Suppressor macrophage treated with lipopolysaccharide for 4 hours (primary cell): ENCODE measurements at regions not wholly inside any gene's neighbourhood (a gene's known extent, or its start where the extent isn't known, plus 50 kb on each side); places are given as distances from the start of the nearest gene placed in this dataset.

ENCODE experiments used
- DNase-seq: peaks from one replicate; pipeline ENCODE4 v3.0.0-alpha.2; 2020

GRCh38 chr5:117255211-117256027 is 680.8 kb upstream of the SEMA6A start:
- DNase-seq = no peak

DNA sequence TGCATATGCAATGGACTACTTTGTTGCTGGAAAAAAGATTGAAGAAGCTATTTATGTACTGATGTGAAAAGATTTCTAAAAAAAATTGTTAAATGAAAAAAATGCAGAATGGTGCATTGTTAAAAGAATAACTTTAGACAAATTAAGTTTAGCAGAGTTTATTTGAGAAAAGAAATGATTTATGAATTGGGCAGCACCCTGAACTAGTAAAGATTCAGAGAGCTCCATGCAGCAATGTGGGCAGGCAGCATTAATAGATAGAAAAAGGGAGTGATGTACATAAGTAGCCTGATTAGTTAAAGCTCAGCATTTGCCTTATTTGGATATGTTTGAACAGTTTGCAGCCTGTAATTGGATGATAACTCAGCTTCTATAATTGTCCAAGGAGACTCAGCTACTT is 677.9 kb upstream of the SEMA6A start:
- no peak for DNase-seq

GRCh38 chr5:117249086-117249815 is 674.6 kb upstream of the SEMA6A start:
- no peak for DNase-seq

- DNase-seq = no peak
These were observed 671.8 kb upstream of the SEMA6A start for GRCh38 chr5:117246424-117246823.

GRCh38 chr5:117245130-117245529 is 670.5 kb upstream of the SEMA6A start:
- DNase-seq = no peak

DNA sequence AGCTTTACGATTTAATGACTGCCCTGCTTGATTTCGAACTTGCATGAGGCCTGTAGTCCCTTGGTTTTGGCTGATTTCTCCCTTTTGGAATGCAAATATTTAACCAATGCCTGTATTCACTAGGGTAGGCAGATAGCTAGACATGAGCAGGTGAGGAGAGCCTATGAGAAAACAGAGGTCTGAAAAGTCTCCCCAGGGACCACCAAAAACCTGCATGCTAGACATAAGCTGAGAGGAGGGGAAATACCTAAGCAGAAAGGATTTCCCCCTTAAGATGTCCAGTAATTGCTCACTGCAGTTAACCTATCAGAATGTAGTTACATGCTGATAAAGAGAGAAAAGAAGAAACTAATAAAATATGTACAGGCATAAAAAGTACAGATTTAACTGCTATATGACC is 667.4 kb upstream of the SEMA6A start:
- DNase-seq = no peak

GRCh38 chr5:117236941-117237340 is 662.3 kb upstream of the SEMA6A start:
- DNase-seq = no peak

- no peak for DNase-seq
These were observed 661.2 kb upstream of the SEMA6A start for GRCh38 chr5:117235786-117236185.

GRCh38 chr5:117230375-117230774 is 655.8 kb upstream of the SEMA6A start:
- no peak for DNase-seq

- DNase-seq = no peak
These were observed 646.1 kb upstream of the SEMA6A start for GRCh38 chr5:117220730-117221129.

GRCh38 chr5:117218789-117219188 is 644.2 kb upstream of the SEMA6A start:
- DNase-seq = no peak

DNA sequence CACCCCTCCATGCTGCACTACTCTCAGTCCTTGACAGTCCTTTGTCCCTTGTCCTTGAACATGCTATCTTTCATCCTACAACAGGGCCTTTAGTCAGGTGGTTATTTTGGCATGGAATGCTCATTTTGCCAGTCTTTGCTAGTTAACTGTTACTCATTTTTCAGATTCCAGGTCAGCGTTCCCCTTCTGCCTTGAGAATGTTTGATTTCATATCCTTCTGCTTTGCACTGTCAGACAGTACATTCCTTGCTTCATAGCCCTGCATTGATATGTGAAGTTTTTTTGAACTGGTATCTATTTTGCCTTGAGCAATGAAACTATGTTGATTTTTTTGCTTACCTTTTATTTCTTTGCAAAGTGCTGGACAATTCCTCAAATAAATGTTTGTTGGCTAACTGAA is 638.2 kb upstream of the SEMA6A start:
- no peak for DNase-seq

DNA sequence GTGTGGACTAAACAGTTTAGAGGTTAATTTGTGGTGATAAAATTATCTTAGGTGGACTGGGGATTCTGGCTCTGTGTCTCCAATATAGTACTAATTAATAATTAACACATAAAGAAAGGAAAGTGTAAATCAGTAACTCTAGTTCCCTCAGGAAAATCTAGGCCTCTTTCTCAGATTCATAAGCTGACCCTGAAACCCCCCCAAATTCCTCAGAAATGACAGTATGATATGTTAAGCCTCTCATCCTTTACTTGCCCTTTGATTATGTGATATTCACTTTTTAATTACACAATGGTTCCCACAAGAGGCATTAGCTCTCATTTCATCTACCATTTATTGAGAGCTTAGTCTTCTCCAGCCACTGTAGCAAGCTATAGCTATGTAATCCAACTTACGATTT is 636.2 kb upstream of the SEMA6A start:
- no peak for DNase-seq

- DNase-seq = no peak
These were observed 634.9 kb upstream of the SEMA6A start for GRCh38 chr5:117209479-117209878.

DNA sequence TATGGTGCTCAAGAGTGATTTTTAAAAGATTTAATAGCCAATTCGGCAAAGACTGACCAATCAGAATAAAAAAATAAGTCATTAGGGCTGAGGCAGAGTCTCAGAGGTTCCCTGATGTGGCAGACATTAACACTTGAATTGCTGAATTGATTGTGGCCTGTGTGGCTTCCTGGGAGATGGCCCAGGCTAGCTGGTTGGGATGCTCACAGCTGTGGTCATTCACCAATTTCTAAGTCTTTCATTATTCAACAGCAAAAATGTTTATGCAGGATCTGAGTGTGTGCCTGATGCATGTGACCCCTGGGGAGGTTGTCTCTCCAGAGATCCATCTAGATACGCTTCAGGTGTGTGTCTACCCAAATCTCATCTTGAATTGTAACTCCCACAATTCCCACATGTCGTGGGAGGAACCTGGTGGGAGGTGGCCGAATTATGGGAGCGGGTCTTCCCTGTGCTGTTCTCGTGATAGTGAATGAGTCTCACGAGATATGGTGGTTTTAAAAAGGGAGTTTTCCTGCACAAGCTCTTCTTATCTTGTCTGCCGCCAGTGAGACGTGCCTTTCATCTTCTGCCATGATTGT is 632.6 kb upstream of the SEMA6A start:
- DNase-seq = no peak

DNA sequence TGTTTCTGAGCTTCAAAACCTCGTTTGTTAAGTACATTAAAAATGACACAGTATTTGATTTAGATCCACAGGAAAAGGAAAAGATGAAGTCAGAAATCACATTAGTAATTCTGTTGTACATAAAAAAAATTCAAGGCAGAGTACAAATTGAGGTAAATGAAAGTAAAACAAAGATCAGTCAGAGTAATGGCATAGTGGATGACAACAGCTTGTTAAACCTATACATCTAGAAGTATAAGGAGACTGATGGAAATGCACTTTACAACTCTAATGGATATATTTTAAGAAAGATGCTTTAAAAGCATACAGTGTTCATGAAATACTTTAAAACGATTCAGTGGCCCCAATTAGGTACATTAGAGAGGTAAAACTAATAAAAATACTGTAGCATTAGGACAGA is 631.3 kb upstream of the SEMA6A start:
- no peak for DNase-seq

DNA sequence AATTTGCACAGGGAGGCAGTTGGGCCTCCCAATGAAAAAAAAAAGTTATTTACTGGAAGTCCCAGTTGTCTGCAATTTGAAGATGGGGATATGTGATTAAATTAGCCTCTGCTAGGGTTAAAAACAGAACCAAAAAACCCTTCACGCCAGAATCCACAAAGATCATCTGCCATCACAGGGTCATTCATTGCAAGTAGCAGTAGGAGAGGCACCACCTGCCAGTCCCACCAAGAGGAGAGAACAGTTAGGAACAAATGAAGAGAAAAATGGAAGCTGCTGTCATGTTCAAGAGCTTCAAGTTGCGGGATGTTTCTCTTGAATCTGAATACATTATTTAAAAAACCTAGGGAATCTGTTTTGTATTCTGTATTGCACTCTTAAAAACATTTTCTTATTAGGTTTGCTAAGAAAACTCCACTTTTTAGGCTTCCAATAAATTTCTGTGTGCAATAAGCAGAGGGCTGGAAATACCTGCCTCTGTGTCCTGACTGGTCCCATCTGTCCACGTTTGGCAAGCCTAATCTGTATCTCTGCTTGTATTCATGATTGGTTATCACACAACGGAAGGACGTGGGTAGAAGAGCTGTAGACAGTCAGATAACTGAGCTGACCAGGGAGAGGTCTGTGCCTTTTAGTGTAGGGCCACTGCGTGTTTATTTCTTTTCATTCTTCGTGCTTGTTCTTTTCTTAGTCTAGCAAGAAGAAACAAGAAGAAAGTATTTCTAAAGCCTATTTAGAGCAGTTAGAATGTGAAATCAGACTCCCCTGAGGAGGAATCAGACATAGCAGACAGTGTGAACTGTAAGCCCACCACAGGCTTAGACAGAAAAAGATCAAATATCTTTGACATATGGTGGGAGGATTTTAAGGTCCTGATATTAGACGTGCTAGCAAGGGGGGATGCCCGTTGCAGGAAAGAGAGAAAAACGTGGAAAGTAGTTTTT is 630.6 kb upstream of the SEMA6A start:
- DNase-seq = no peak

GRCh38 chr5:117204404-117204803 is 629.8 kb upstream of the SEMA6A start:
- no peak for DNase-seq

GRCh38 chr5:117203584-117203983 is 629.0 kb upstream of the SEMA6A start:
- no peak for DNase-seq

- DNase-seq = no peak
These were observed 626.4 kb upstream of the SEMA6A start for GRCh38 chr5:117201001-117201400.

DNA sequence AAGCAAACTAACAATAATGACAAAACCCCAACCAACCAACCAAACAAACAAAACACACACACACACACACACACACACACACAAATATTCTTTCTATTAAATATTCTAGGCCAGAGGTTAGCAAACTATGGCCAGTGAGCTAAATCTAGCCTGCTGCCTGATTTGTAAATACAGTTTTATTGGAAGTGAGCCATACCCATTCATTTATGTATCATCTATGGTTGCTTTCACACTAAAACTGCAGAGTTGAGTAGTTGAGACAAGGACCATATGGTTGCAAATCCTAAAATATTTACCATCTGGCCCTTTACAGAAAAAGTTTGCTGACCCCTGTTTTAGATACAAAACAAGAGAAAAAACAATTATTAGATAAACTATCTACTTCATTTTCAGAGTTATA is 620.5 kb upstream of the SEMA6A start:
- no peak for DNase-seq

DNA sequence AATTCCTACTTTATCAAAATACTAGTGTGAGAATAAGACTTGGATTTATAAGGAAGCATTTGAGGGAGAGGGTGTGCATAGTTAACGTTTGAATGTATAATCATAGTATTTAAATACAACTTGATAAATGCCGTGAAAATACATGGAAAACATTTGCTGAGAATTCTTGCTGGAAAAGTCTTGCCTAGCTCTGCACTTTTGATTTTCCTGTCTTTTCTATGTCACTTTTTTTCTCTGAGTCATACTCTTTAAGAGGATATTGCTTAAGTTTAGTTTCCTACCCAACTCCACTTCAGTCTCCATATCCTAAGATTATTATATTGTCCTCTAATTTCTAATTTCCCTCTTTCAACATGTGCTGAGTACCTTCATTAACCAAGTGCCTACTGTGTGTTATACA is 616.6 kb upstream of the SEMA6A start:
- no peak for DNase-seq

DNA sequence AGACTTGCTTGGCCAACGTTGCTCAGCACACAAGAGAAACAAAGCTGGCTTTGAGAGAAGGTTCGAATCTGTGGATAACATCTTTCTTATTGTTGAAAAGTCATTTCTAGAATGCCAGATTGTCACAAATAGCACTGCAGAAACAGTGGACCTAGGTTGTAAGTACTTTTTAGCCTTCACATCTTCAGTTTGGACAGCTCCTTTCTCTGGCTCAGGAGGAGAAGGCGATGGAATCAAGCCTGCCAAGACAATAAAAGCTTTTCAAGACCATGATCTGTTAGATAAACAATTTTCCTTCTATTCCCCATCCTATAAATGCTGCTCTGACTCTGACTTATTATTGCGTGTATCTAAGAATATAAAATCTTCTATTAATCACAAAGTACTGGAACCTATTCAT is 615.2 kb upstream of the SEMA6A start:
- DNase-seq = no peak
